DND-41 (cell line): ENCODE measurements at regions not wholly inside any gene's neighbourhood (a gene's known extent, or its start where the extent isn't known, plus 50 kb on each side); places are given as distances from the start of the nearest gene placed in this dataset.

Experiments used
- ATAC-seq: fragments of 200-7000 bp; cut with Tn5 transposase; 3 replicates; pipeline ENCODE4 v1.9.1; 2021; ENCODE audit warnings: low read depth; ENCODE audit not compliant: insufficient read depth
- DNase-seq: peaks from one replicate; pipeline ENCODE4 v3.0.0-alpha.2; 2020
- H2AFZ ChIP-seq: 2 replicates; pipeline ENCODE4 v1.6.0; 2012; ENCODE audit warnings: low read depth, low read length
- H3K27ac ChIP-seq: 2 replicates; pipeline ENCODE4 v1.5.1; 2012; ENCODE audit warnings: low read length, inconsistent platforms
- H3K27me3 ChIP-seq: fragments of 200-600 bp; sonication (generic); 2 replicates; pipeline ENCODE4 v1.6.0; 2012; ENCODE audit warnings: low read length, mild to moderate bottlenecking, inconsistent platforms; ENCODE audit not compliant: insufficient read depth, poor library complexity
- H3K36me3 ChIP-seq: 2 replicates; pipeline ENCODE4 v1.5.1; 2012; ENCODE audit warnings: low read length, inconsistent platforms; ENCODE audit not compliant: insufficient read depth
- H3K4me1 ChIP-seq: 2 replicates; pipeline ENCODE4 v1.5.1; 2012; ENCODE audit warnings: mild to moderate bottlenecking, low read length; ENCODE audit not compliant: insufficient read depth
- H3K4me2 ChIP-seq: 2 replicates; pipeline ENCODE4 v1.6.0; 2012; ENCODE audit warnings: mild to moderate bottlenecking, moderate library complexity, low read length, inconsistent platforms; ENCODE audit not compliant: insufficient read depth
- H3K4me3 ChIP-seq, 2 experiments: fragments of 200-600 bp in 1 of 2; shearing (Covaris generic) in 1 of 2; 2 replicates each; pipeline ENCODE4 v1.5.1; 2012 to 2016; ENCODE audit warnings: inconsistent platforms in 2 of 2, low read length in 2 of 2, mild to moderate bottlenecking in 2 of 2, low read depth in 1 of 2, moderate library complexity in 1 of 2
- H3K79me2 ChIP-seq: 2 replicates; pipeline ENCODE4 v1.6.0; 2012; ENCODE audit warnings: low read length, inconsistent platforms; ENCODE audit not compliant: insufficient read depth
- H3K9ac ChIP-seq: 2 replicates; pipeline ENCODE4 v1.6.0; 2012; ENCODE audit warnings: low read depth, mild to moderate bottlenecking, inconsistent platforms, low read length, moderate library complexity
- H3K9me3 ChIP-seq: 2 replicates; pipeline ENCODE4 v1.5.1; 2012; ENCODE audit warnings: low read length, moderate library complexity, mild to moderate bottlenecking, inconsistent platforms; ENCODE audit not compliant: insufficient read depth, severe bottlenecking
- H4K20me1 ChIP-seq: 2 replicates; pipeline ENCODE4 v1.6.0; 2012; ENCODE audit warnings: low read length; ENCODE audit not compliant: insufficient read depth
- CTCF ChIP-seq: IDR thresholded peaks from 2 replicates; pipeline ENCODE4 v1.5.1; 2012; ENCODE audit warnings: borderline replicate concordance, low read length, moderate library complexity, mild to moderate bottlenecking; ENCODE audit not compliant: poor library complexity, severe bottlenecking; ENCODE audit errors: extremely low read depth
- EZH2 ChIP-seq: IDR thresholded peaks from 3 replicates; pipeline ENCODE4 v1.6.1; 2012; ENCODE audit warnings: borderline replicate concordance, low read depth, mild to moderate bottlenecking, moderate library complexity, low read length, inconsistent platforms; ENCODE audit not compliant: severe bottlenecking

- no peaks in the 10 kb centered on the region for H3K79me2 ChIP-seq
- H3K4me2 ChIP-seq = no peak overlapping the region
- no peaks in the 10 kb centered on the region for H3K4me1 ChIP-seq
- no peaks in the 10 kb centered on the region for H3K27me3 ChIP-seq
- no peak overlapping the region for H3K27ac ChIP-seq
- no peak for DNase-seq
- no peak overlapping the region for H3K9ac ChIP-seq
- no peaks in the 10 kb centered on the region for H4K20me1 ChIP-seq
- H3K36me3 ChIP-seq = no peaks in the 10 kb centered on the region
- H2AFZ ChIP-seq = no peak overlapping the region
- TF ChIP-seq CTCF (no peak), EZH2 (no peak)
- no peaks in the 10 kb centered on the region for H3K9me3 ChIP-seq
- no peak for ATAC-seq
- H3K4me3 ChIP-seq = no peak overlapping the region
Measured at GRCh38 chr9:119094086-119094485, 275.1 kb downstream of the BRINP1 start.

- Histone ChIP-seq H3K36me3 (no peaks in the 10 kb centered on the region), H3K4me3 (no peak overlapping the region), H3K27me3 (no peaks in the 10 kb centered on the region), H3K4me1 (no peaks in the 10 kb centered on the region), H3K9ac (no peak overlapping the region), H3K4me2 (no peak overlapping the region), H4K20me1 (no peaks in the 10 kb centered on the region), H3K27ac (no peak overlapping the region), H2AFZ (no peak overlapping the region), H3K9me3 (no peaks in the 10 kb centered on the region), H3K79me2 (no peaks in the 10 kb centered on the region)
- TF ChIP-seq EZH2 = no peak
- TF ChIP-seq CTCF = no peak
- no peak for DNase-seq
- no peak for ATAC-seq
Measured at GRCh38 chr9:119095072-119095471, 274.2 kb downstream of the BRINP1 start.

DNA sequence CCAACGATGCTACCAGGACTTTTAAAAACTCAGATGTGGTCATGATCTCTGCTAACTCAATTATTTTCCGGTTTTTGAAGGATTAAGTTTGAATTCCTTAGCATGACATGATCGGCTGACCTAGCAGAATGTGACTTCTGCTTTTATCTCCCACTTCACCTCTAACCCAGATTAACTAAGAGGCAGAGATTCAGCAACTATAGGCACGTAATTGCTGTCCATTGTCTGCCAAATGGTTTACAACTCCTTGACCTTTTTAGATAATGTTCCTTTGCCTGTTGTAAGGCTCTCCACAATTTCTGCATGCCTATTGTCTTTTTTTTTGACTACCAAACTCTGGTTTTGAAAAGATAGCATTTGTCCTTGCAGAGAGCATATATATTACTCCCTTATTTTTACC lies 268.2 kb downstream of the BRINP1 start:
- H3K36me3 ChIP-seq = no peaks in the 10 kb centered on the region
- DNase-seq (no peak), ATAC-seq (no peak)
- no peak overlapping the region for H2AFZ ChIP-seq
- H3K79me2 ChIP-seq = no peaks in the 10 kb centered on the region
- H3K4me3 ChIP-seq = no peak overlapping the region
- H3K9ac ChIP-seq = no peak overlapping the region
- H4K20me1 ChIP-seq = no peaks in the 10 kb centered on the region
- H3K9me3 ChIP-seq = no peaks in the 10 kb centered on the region
- H3K27me3 ChIP-seq = no peaks in the 10 kb centered on the region
- no peak for TF ChIP-seq EZH2
- no peak for TF ChIP-seq CTCF
- no peak overlapping the region for H3K27ac ChIP-seq
- no peak overlapping the region for H3K4me2 ChIP-seq
- no peaks in the 10 kb centered on the region for H3K4me1 ChIP-seq

GRCh38 chr9:119114681-119115080 lies 254.6 kb downstream of the BRINP1 start:
- no peaks in the 10 kb centered on the region for H3K36me3 ChIP-seq
- DNase-seq = no peak
- no peak overlapping the region for H2AFZ ChIP-seq

More at GRCh38 chr9:119114681-119115080, 254.6 kb downstream of the BRINP1 start:
- Histone ChIP-seq H3K27ac (no peak overlapping the region), H3K27me3 (no peaks in the 10 kb centered on the region), H3K4me1 (no peaks in the 10 kb centered on the region), H3K4me2 (no peak overlapping the region), H3K9ac (no peak overlapping the region), H3K79me2 (no peaks in the 10 kb centered on the region), H3K4me3 (no peak overlapping the region), H3K9me3 (no peaks in the 10 kb centered on the region), H4K20me1 (no peaks in the 10 kb centered on the region)
- no peak for ATAC-seq
- TF ChIP-seq EZH2 (no peak), CTCF (no peak)
